ENCODE measurements at regions not wholly inside any gene's neighbourhood (a gene's known extent, or its start where the extent isn't known, plus 50 kb on each side); places are given as distances from the start of the nearest gene placed in this dataset.

DNA sequence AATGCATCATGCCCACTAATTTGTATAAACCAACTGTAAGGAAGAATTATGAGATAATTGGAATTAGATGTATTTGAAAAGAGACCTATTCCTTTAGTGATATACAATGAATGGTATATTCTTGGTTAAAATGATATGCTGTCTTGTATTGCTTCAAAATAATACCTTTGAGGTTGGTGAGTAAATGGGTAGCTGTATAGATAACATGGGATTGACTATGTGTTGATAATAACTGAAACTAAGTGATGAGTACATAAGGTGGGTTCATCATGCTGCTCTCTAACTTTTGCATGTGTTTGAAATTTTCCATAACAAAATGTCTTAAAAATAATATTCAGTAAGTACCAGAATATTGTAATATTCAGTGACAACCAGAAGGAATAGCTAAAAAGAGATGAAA, 272.6 kb upstream of the ZPLD1 start:
- no peak overlapping the region for H2BK12ac ChIP-seq (ENCODE audit: low read length)
- H2BK15ac ChIP-seq (ENCODE audit: low read length): no peak overlapping the region
- H4K8ac ChIP-seq (ENCODE audit: low read depth, low read length): no peak overlapping the region
- no peaks in the 10 kb centered on the region for H3K9me3 ChIP-seq (replicated peaks in 1 of 2; ENCODE audit: control insufficient read depth in 2 of 2, insufficient read depth in 1 of 2, low read depth in 1 of 2, low read length in 2 of 2)
- no peak overlapping the region for H4K91ac ChIP-seq (ENCODE audit: low read depth, low read length, poor library complexity)
- no peak overlapping the region for H3K27ac ChIP-seq (replicated peaks; ENCODE audit: low read length)
- no peak for DNase-seq (ENCODE audit: low spot score)
- H2BK5ac ChIP-seq (ENCODE audit: low read length): no peak overlapping the region
- H3K18ac ChIP-seq (ENCODE audit: low read length): no peak overlapping the region
- H2BK120ac ChIP-seq (ENCODE audit: low read depth, low read length): no peak overlapping the region
- H3K9ac ChIP-seq (ENCODE audit: low read depth, low read length, poor library complexity): no peak overlapping the region
- no peak overlapping the region for H3K23ac ChIP-seq (ENCODE audit: low read depth, low read length, poor library complexity)
- H3K36me3 ChIP-seq (replicated peaks in 1 of 2; ENCODE audit: control insufficient read depth in 2 of 2, insufficient read depth in 2 of 2, low read length in 2 of 2): no peaks in the 10 kb centered on the region
- no peaks in the 10 kb centered on the region for H3K4me1 ChIP-seq (ENCODE audit: control insufficient read depth in 2 of 2, insufficient read depth in 1 of 2, low read depth in 1 of 2, low read length in 2 of 2)
- no peak overlapping the region for H3K14ac ChIP-seq (ENCODE audit: low read length)
- no peaks in the 10 kb centered on the region for H3K27me3 ChIP-seq (ENCODE audit: control insufficient read depth in 3 of 3, insufficient read depth in 3 of 3, low read depth in 1 of 3, low read length in 3 of 3)
- H3K4me3 ChIP-seq (ENCODE audit: low read length in 2 of 2): no peak overlapping the region
- H3K79me1 ChIP-seq (ENCODE audit: low read depth, low read length): no peaks in the 10 kb centered on the region
- H3K4me2 ChIP-seq (ENCODE audit: insufficient read depth, low read length, poor library complexity, severe bottlenecking): no peak overlapping the region
- no peak overlapping the region for H2AK5ac ChIP-seq (ENCODE audit: low read depth, low read length)
- no peak overlapping the region for H3K4ac ChIP-seq (ENCODE audit: low read length)
- no peak overlapping the region for H2AFZ ChIP-seq (ENCODE audit: low read length)

GRCh38 chr3:102163039-102163817, 271.6 kb upstream of the ZPLD1 start:
- no peaks in the 10 kb centered on the region for H3K79me1 ChIP-seq (ENCODE audit: low read depth, low read length)
- no peaks in the 10 kb centered on the region for H3K4me1 ChIP-seq (ENCODE audit: control insufficient read depth in 2 of 2, insufficient read depth in 1 of 2, low read depth in 1 of 2, low read length in 2 of 2)
- H2BK12ac ChIP-seq (ENCODE audit: low read length): no peak overlapping the region
- no peak overlapping the region for H4K91ac ChIP-seq (ENCODE audit: low read depth, low read length, poor library complexity)
- H2BK5ac ChIP-seq (ENCODE audit: low read length): no peak overlapping the region
- DNase-seq (ENCODE audit: low spot score): no peak
- no peak overlapping the region for H3K4ac ChIP-seq (ENCODE audit: low read length)
- H2AFZ ChIP-seq (ENCODE audit: low read length): no peak overlapping the region
- no peak overlapping the region for H3K9ac ChIP-seq (ENCODE audit: low read depth, low read length, poor library complexity)
- no peak overlapping the region for H3K27ac ChIP-seq (replicated peaks; ENCODE audit: low read length)
- no peak overlapping the region for H2BK120ac ChIP-seq (ENCODE audit: low read depth, low read length)
- no peak overlapping the region for H2BK15ac ChIP-seq (ENCODE audit: low read length)
- H3K18ac ChIP-seq (ENCODE audit: low read length): no peak overlapping the region
- H3K4me3 ChIP-seq (ENCODE audit: low read length in 2 of 2): no peak overlapping the region
- H3K4me2 ChIP-seq (ENCODE audit: insufficient read depth, low read length, poor library complexity, severe bottlenecking): no peak overlapping the region
- no peaks in the 10 kb centered on the region for H3K36me3 ChIP-seq (replicated peaks in 1 of 2; ENCODE audit: control insufficient read depth in 2 of 2, insufficient read depth in 2 of 2, low read length in 2 of 2)
- H3K23ac ChIP-seq (ENCODE audit: low read depth, low read length, poor library complexity): no peak overlapping the region
- no peaks in the 10 kb centered on the region for H3K27me3 ChIP-seq (ENCODE audit: control insufficient read depth in 3 of 3, insufficient read depth in 3 of 3, low read depth in 1 of 3, low read length in 3 of 3)
- no CpG with 5 or more reads among the region's 1 CpG for whole genome bisulfite sequencing, 2 donors (ENCODE audit: extremely low coverage in 2 of 2, insufficient read length in 2 of 2, insufficient replicate concordance in 1 of 2)
- H4K8ac ChIP-seq (ENCODE audit: low read depth, low read length): no peak overlapping the region
- H2AK5ac ChIP-seq (ENCODE audit: low read depth, low read length): no peak overlapping the region
- no peaks in the 10 kb centered on the region for H3K9me3 ChIP-seq (replicated peaks in 1 of 2; ENCODE audit: control insufficient read depth in 2 of 2, insufficient read depth in 1 of 2, low read depth in 1 of 2, low read length in 2 of 2)
- H3K14ac ChIP-seq (ENCODE audit: low read length): no peak overlapping the region

GRCh38 chr3:102163818-102164154, 271.0 kb upstream of the ZPLD1 start:
- Histone ChIP-seq H3K9me3 (replicated peaks in 1 of 2; ENCODE audit: control insufficient read depth in 2 of 2, insufficient read depth in 1 of 2, low read depth in 1 of 2, low read length in 2 of 2) (no peaks in the 10 kb centered on the region), H2AFZ (ENCODE audit: low read length) (no peak overlapping the region), H3K4me2 (ENCODE audit: insufficient read depth, low read length, poor library complexity, severe bottlenecking) (no peak overlapping the region), H3K23ac (ENCODE audit: low read depth, low read length, poor library complexity) (no peak overlapping the region), H3K4me3 (ENCODE audit: low read length in 2 of 2) (no peak overlapping the region), H4K8ac (ENCODE audit: low read depth, low read length) (no peak overlapping the region), H3K4me1 (ENCODE audit: control insufficient read depth in 2 of 2, insufficient read depth in 1 of 2, low read depth in 1 of 2, low read length in 2 of 2) (no peaks in the 10 kb centered on the region), H3K27ac (replicated peaks; ENCODE audit: low read length) (no peak overlapping the region), H3K4ac (ENCODE audit: low read length) (no peak overlapping the region), H2AK5ac (ENCODE audit: low read depth, low read length) (no peak overlapping the region), H3K9ac (ENCODE audit: low read depth, low read length, poor library complexity) (no peak overlapping the region), H3K27me3 (ENCODE audit: control insufficient read depth in 3 of 3, insufficient read depth in 3 of 3, low read depth in 1 of 3, low read length in 3 of 3) (no peaks in the 10 kb centered on the region), H3K14ac (ENCODE audit: low read length) (no peak overlapping the region), H4K91ac (ENCODE audit: low read depth, low read length, poor library complexity) (no peak overlapping the region), H2BK5ac (ENCODE audit: low read length) (no peak overlapping the region), H2BK120ac (ENCODE audit: low read depth, low read length) (no peak overlapping the region), H2BK15ac (ENCODE audit: low read length) (no peak overlapping the region), H2BK12ac (ENCODE audit: low read length) (no peak overlapping the region), H3K18ac (ENCODE audit: low read length) (no peak overlapping the region), H3K79me1 (ENCODE audit: low read depth, low read length) (no peaks in the 10 kb centered on the region), H3K36me3 (replicated peaks in 1 of 2; ENCODE audit: control insufficient read depth in 2 of 2, insufficient read depth in 2 of 2, low read length in 2 of 2) (no peaks in the 10 kb centered on the region)
- WGBS, 2 donors (ENCODE audit: extremely low coverage in 2 of 2, insufficient read length in 2 of 2, insufficient replicate concordance in 1 of 2): no CpG with 5 or more reads among the region's 4 CpGs
- no peak for DNase-seq (ENCODE audit: low spot score)

- no peak for DNase-seq (ENCODE audit: low spot score)
- Histone ChIP-seq H2BK120ac (ENCODE audit: low read depth, low read length) (no peak overlapping the region), H2BK5ac (ENCODE audit: low read length) (no peak overlapping the region), H2AK5ac (ENCODE audit: low read depth, low read length) (no peak overlapping the region), H3K36me3 (replicated peaks in 1 of 2; ENCODE audit: control insufficient read depth in 2 of 2, insufficient read depth in 2 of 2, low read length in 2 of 2) (no peaks in the 10 kb centered on the region), H3K27ac (replicated peaks; ENCODE audit: low read length) (no peak overlapping the region), H4K8ac (ENCODE audit: low read depth, low read length) (no peak overlapping the region), H3K14ac (ENCODE audit: low read length) (no peak overlapping the region), H3K79me1 (ENCODE audit: low read depth, low read length) (no peaks in the 10 kb centered on the region), H3K4me1 (ENCODE audit: control insufficient read depth in 2 of 2, insufficient read depth in 1 of 2, low read depth in 1 of 2, low read length in 2 of 2) (no peaks in the 10 kb centered on the region), H3K4ac (ENCODE audit: low read length) (no peak overlapping the region), H3K4me3 (ENCODE audit: low read length in 2 of 2) (no peak overlapping the region), H3K9me3 (replicated peaks in 1 of 2; ENCODE audit: control insufficient read depth in 2 of 2, insufficient read depth in 1 of 2, low read depth in 1 of 2, low read length in 2 of 2) (no peaks in the 10 kb centered on the region), H3K9ac (ENCODE audit: low read depth, low read length, poor library complexity) (no peak overlapping the region), H3K4me2 (ENCODE audit: insufficient read depth, low read length, poor library complexity, severe bottlenecking) (no peak overlapping the region), H3K23ac (ENCODE audit: low read depth, low read length, poor library complexity) (no peak overlapping the region), H2AFZ (ENCODE audit: low read length) (no peak overlapping the region), H2BK15ac (ENCODE audit: low read length) (no peak overlapping the region), H4K91ac (ENCODE audit: low read depth, low read length, poor library complexity) (no peak overlapping the region), H3K18ac (ENCODE audit: low read length) (no peak overlapping the region), H2BK12ac (ENCODE audit: low read length) (no peak overlapping the region), H3K27me3 (ENCODE audit: control insufficient read depth in 3 of 3, insufficient read depth in 3 of 3, low read depth in 1 of 3, low read length in 3 of 3) (no peaks in the 10 kb centered on the region)
- WGBS, 2 donors (ENCODE audit: extremely low coverage in 2 of 2, insufficient read length in 2 of 2, insufficient replicate concordance in 1 of 2): no CpG with 5 or more reads among the region's 1 CpG
These were observed 269.4 kb upstream of the ZPLD1 start for GRCh38 chr3:102165367-102165766.
